DOHH2 (cell line): ENCODE measurements at regions not wholly inside any gene's neighbourhood (a gene's known extent, or its start where the extent isn't known, plus 50 kb on each side); places are given as distances from the start of the nearest gene placed in this dataset.

ENCODE experiments used
- H3F3A ChIP-seq: fragments of 200-600 bp; sonication (generic), shearing (Covaris generic); 2 replicates; pipeline ENCODE4 v1.6.0; 2016; ENCODE audit warnings: antibody characterized with exemption, mild to moderate bottlenecking; ENCODE audit not compliant: control insufficient read depth, insufficient read depth
- H3K27ac ChIP-seq: fragments of 200-600 bp; sonication (generic); 2 replicates; pipeline ENCODE4 v1.5.1; 2014; ENCODE audit warnings: low read depth, mild to moderate bottlenecking, low read length, moderate library complexity
- H3K27me3 ChIP-seq: fragments of 200-600 bp; sonication (generic); 2 replicates; pipeline ENCODE4 v1.6.1; 2014; ENCODE audit warnings: mild to moderate bottlenecking, low read length, mixed read lengths; ENCODE audit not compliant: control insufficient read depth
- H3K36me3 ChIP-seq: fragments of 200-600 bp; sonication (generic); 2 replicates; pipeline ENCODE4 v1.6.1; 2014; ENCODE audit warnings: mild to moderate bottlenecking, low read length, moderate library complexity, mixed read lengths; ENCODE audit not compliant: control insufficient read depth
- H3K4me1 ChIP-seq: fragments of 200-600 bp; sonication (generic); 2 replicates; pipeline ENCODE4 v1.6.1; 2014; ENCODE audit warnings: mild to moderate bottlenecking, low read length, mixed read lengths; ENCODE audit not compliant: control insufficient read depth
- H3K4me2 ChIP-seq: fragments of 200-600 bp; sonication (generic); 2 replicates; pipeline ENCODE4 v1.6.0; 2014; ENCODE audit warnings: mild to moderate bottlenecking, low read length, moderate library complexity
- H3K4me3 ChIP-seq: fragments of 200-600 bp; sonication (generic); 2 replicates; pipeline ENCODE4 v1.5.1; 2014; ENCODE audit warnings: mild to moderate bottlenecking, low read length, mixed read lengths
- H3K79me2 ChIP-seq: fragments of 200-600 bp; sonication (generic); 2 replicates; pipeline ENCODE4 v1.6.1; 2014; ENCODE audit warnings: mild to moderate bottlenecking, low read length, mixed read lengths; ENCODE audit not compliant: control insufficient read depth
- H3K9me2 ChIP-seq: fragments of 200-600 bp; sonication (generic); replicated peaks from 2 replicates; pipeline ENCODE4 v1.6.1; 2014; ENCODE audit warnings: mild to moderate bottlenecking, low read length, mixed read lengths; ENCODE audit not compliant: control insufficient read depth
- H3K9me3 ChIP-seq: fragments of 200-600 bp; sonication (generic); 2 replicates; pipeline ENCODE4 v1.6.1; 2014; ENCODE audit warnings: antibody characterized with exemption, low read length, mixed read lengths; ENCODE audit not compliant: control insufficient read depth, insufficient read depth
- H4K20me1 ChIP-seq: fragments of 200-600 bp; sonication (generic); 2 replicates; pipeline ENCODE4 v1.6.0; 2014; ENCODE audit warnings: low read depth, mild to moderate bottlenecking, antibody characterized with exemption, low read length, moderate library complexity; ENCODE audit not compliant: control insufficient read depth, insufficient read depth
- EZH2phosphoT487 ChIP-seq: fragments of 200-600 bp; sonication (generic); IDR thresholded peaks from 2 replicates; pipeline ENCODE4 v1.6.1; 2017; ENCODE audit warnings: borderline replicate concordance, mild to moderate bottlenecking, antibody characterized with exemption, low read length, moderate library complexity, mixed read lengths
- TF ChIP-seq, protein P1 (sequence below): fragments of 200-600 bp; sonication (generic); IDR thresholded peaks from one replicate; pipeline ENCODE4 v1.5.1; 2014; ENCODE audit warnings: antibody characterized with exemption, mild to moderate bottlenecking, low read depth, low read length; ENCODE audit not compliant: poor library complexity, severe bottlenecking

DNA sequence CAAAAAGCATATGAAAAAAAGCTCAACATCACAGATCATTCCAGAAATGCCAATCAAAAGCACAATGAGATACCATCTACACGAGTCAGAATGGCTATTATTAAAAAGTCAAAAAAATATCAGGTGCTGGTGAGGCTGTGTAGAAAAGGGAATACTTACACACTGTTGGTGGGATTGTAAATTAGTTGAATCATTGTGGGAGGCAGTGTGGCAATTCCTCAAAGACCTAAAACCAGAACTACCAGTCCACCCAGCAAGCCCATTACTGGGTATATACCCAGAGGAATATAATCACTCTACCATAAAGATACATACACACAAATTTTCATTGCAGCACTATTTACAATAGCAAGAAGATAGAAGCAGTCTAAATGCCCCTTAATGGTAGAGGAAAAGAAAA lies 529.9 kb downstream of the SLITRK1 start:
- Histone ChIP-seq H3K27me3 (no peaks in the 10 kb centered on the region), H3F3A (no peaks in the 10 kb centered on the region), H3K9me2 (no peaks in the 10 kb centered on the region), H3K9me3 (no peaks in the 10 kb centered on the region), H3K36me3 (no peaks in the 10 kb centered on the region), H4K20me1 (no peaks in the 10 kb centered on the region), H3K79me2 (no peaks in the 10 kb centered on the region), H3K27ac (no peak overlapping the region), H3K4me2 (no peak overlapping the region), H3K4me3 (no peak overlapping the region), H3K4me1 (no peaks in the 10 kb centered on the region)
- no peak for TF ChIP-seq EZH2phosphoT487
- TF ChIP-seq, protein P1, sequence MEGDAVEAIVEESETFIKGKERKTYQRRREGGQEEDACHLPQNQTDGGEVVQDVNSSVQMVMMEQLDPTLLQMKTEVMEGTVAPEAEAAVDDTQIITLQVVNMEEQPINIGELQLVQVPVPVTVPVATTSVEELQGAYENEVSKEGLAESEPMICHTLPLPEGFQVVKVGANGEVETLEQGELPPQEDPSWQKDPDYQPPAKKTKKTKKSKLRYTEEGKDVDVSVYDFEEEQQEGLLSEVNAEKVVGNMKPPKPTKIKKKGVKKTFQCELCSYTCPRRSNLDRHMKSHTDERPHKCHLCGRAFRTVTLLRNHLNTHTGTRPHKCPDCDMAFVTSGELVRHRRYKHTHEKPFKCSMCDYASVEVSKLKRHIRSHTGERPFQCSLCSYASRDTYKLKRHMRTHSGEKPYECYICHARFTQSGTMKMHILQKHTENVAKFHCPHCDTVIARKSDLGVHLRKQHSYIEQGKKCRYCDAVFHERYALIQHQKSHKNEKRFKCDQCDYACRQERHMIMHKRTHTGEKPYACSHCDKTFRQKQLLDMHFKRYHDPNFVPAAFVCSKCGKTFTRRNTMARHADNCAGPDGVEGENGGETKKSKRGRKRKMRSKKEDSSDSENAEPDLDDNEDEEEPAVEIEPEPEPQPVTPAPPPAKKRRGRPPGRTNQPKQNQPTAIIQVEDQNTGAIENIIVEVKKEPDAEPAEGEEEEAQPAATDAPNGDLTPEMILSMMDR = no peak

DNA sequence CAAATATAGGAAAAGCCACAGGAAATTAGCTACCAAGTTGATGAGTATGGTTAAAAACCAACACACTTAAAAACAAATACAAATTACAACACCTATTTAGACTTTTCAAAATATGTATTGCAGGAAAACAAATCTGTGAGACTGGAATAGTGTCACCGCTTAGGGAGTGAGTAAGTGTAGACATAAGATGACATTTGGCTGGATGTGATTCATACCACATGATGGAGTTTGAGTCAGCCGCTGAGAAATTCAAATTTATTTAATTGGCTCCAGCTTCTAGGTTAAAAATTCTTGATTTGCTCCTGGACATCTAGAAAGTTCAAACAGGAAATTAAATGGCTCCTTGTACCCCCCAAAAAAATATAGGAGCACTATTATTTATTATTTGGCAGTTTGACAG lies 531.7 kb downstream of the SLITRK1 start:
- no peaks in the 10 kb centered on the region for H3K36me3 ChIP-seq
- H3K9me3 ChIP-seq = no peaks in the 10 kb centered on the region

DNA sequence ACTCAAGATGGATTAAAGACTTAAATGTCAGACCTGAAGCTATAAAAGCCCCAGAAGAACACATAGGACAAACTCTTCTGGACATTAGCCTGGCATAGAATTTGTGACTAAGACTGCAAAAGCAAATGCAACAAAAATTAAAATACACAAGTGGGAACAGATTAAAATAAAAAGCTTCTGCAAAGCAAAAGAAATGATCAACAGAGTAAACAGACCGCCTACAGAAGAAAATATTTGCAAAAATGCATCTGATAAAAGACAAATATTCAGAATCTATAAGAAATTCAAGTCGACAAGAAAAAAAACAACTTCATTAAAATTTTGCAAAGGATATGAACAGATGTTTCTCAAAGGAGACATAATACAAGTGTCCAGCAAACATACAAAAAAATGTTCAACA lies 537.8 kb downstream of the SLITRK1 start:
- no peak for TF ChIP-seq EZH2phosphoT487
- TF ChIP-seq, protein P1 = no peak
- no peaks in the 10 kb centered on the region for H3K4me1 ChIP-seq
- H3K4me2 ChIP-seq = no peak overlapping the region
- H3K36me3 ChIP-seq = no peaks in the 10 kb centered on the region
- H3K27me3 ChIP-seq = no peaks in the 10 kb centered on the region
- H3K4me3 ChIP-seq = no peak overlapping the region
- H3K79me2 ChIP-seq = no peaks in the 10 kb centered on the region
- no peak overlapping the region for H3K27ac ChIP-seq
- no peaks in the 10 kb centered on the region for H3K9me2 ChIP-seq
- H4K20me1 ChIP-seq = no peaks in the 10 kb centered on the region
- H3F3A ChIP-seq = no peaks in the 10 kb centered on the region
- no peaks in the 10 kb centered on the region for H3K9me3 ChIP-seq

More for the DNA sequence above, 531.7 kb downstream of the SLITRK1 start:
- Histone ChIP-seq H3K4me1 (no peaks in the 10 kb centered on the region), H3K9me2 (no peaks in the 10 kb centered on the region), H3F3A (no peaks in the 10 kb centered on the region), H3K27ac (no peak overlapping the region), H3K27me3 (no peaks in the 10 kb centered on the region), H3K79me2 (no peaks in the 10 kb centered on the region), H3K4me2 (no peak overlapping the region), H4K20me1 (no peaks in the 10 kb centered on the region), H3K4me3 (no peak overlapping the region)
- TF ChIP-seq, protein P1 = no peak
- TF ChIP-seq EZH2phosphoT487 = no peak

DNA sequence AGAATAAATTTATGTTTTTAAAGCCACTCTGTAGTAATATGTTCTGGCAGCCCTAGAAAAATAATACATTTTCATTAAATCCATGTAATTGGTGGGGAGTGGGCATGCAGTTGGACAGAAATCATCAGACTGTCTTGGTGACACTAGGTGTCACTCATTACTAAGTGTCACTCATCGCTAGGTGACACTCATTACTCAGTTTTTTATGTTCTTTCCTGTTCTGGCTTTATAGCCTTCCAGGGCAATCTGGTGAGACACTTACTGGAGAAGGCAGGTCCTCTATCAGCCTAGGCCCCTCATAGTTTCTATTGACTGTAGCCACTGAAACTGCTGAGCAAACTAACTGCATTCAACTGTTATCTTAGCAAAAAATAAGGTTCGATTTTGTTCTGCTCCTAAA lies 542.1 kb downstream of the SLITRK1 start:
- Histone ChIP-seq H3K27ac (no peak overlapping the region), H3F3A (no peaks in the 10 kb centered on the region), H3K4me3 (no peak overlapping the region), H3K9me3 (no peaks in the 10 kb centered on the region), H3K4me2 (no peak overlapping the region), H4K20me1 (no peaks in the 10 kb centered on the region), H3K79me2 (no peaks in the 10 kb centered on the region), H3K9me2 (no peaks in the 10 kb centered on the region), H3K27me3 (no peaks in the 10 kb centered on the region), H3K36me3 (no peaks in the 10 kb centered on the region), H3K4me1 (no peaks in the 10 kb centered on the region)
- TF ChIP-seq EZH2phosphoT487 = no peak
- TF ChIP-seq, protein P1 = no peak
